GM12878 (cell line): ENCODE measurements at regions not wholly inside any gene's neighbourhood (a gene's known extent, or its start where the extent isn't known, plus 50 kb on each side); places are given as distances from the start of the nearest gene placed in this dataset.

Experiments used
- ATAC-seq: fragments of 200-7000 bp; cut with Tn5 transposase; 3 replicates; pipeline ENCODE4 v1.9.1; 2020; ENCODE audit warnings: mild to moderate bottlenecking, moderate library complexity
- BruUV-seq: library from RNA; stranded (reverse); fragments of 400-500 nt; replicated peaks from 2 replicates; lab custom pipeline; 2021; lab: Mats Ljungman, UMichigan
- CTCF ChIA-PET: fragments of 300-600 bp; sonication (Branson Sonifier 250); formaldehyde crosslinking; extraction: SDS; loops from one replicate; lab custom pipeline; 2021; ENCODE audit warnings: inconsistent platforms; lab: Yijun Ruan, JAX
- POLR2A ChIA-PET: fragments of 350-600 bp; formaldehyde crosslinking; extraction: SDS; loops from one replicate; lab custom pipeline; 2021; ENCODE audit warnings: inconsistent platforms; lab: Charles Lee
- RAD21 ChIA-PET: fragments of 300-600 bp; sonication (Branson Sonifier 250); formaldehyde crosslinking; loops from one replicate; lab custom pipeline; 2023; ENCODE audit warnings: antibody characterized with exemption; ENCODE audit not compliant: unreplicated experiment; lab: Charles Lee
- SMC1A ChIA-PET: fragments of 300-600 bp; sonication (Branson Sonifier 250); formaldehyde crosslinking; loops from one replicate; lab custom pipeline; 2023; ENCODE audit not compliant: unreplicated experiment, uncharacterized antibody; lab: Charles Lee
- DNase-seq: peaks from one replicate; pipeline ENCODE4 v3.0.0-alpha.2; 2011; ENCODE audit warnings: low read depth, low spot score
- FAIRE-seq: peaks from 3 replicates; lab custom pipeline; 2011; peaks lifted over from hg19 to GRCh38; lab: Jason Lieb, UNC
- H2AFZ ChIP-seq: 2 replicates; pipeline ENCODE4 v1.6.0; 2011; ENCODE audit warnings: low read depth, low read length, control low read depth; ENCODE audit not compliant: control insufficient read depth
- H3K27ac ChIP-seq: 2 replicates; pipeline ENCODE4 v1.5.1; 2011; ENCODE audit warnings: control low read depth; ENCODE audit not compliant: control insufficient read depth, insufficient read depth
- H3K27me3 ChIP-seq, 2 experiments: replicated peaks in 1 of 2; 2 replicates each; pipeline versions ENCODE4 v1.6.0 to v1.6.1; 2011; ENCODE audit warnings: low read length in 1 of 2; ENCODE audit not compliant: control insufficient read depth in 2 of 2, insufficient read depth in 2 of 2
- H3K36me3 ChIP-seq, 2 experiments: 2 replicates each; pipeline ENCODE4 v1.5.1; 2011; ENCODE audit warnings: low read length in 1 of 2; ENCODE audit not compliant: control insufficient read depth in 2 of 2, insufficient read depth in 2 of 2
- H3K4me1 ChIP-seq: 2 replicates; pipeline ENCODE4 v1.6.1; 2011; ENCODE audit warnings: mild to moderate bottlenecking, low read length, moderate library complexity, mixed read lengths; ENCODE audit not compliant: control insufficient read depth, insufficient read depth
- H3K4me2 ChIP-seq: 2 replicates; pipeline ENCODE4 v1.6.0; 2011; ENCODE audit warnings: control low read depth; ENCODE audit not compliant: control insufficient read depth, insufficient read depth
- H3K4me3 ChIP-seq: fragments of 200-600 bp; sonication (generic); 2 replicates; pipeline ENCODE4 v1.5.1; 2016
- H3K79me2 ChIP-seq: 2 replicates; pipeline ENCODE4 v1.6.0; 2011; ENCODE audit warnings: low read length; ENCODE audit not compliant: control insufficient read depth, insufficient read depth
- H3K9ac ChIP-seq: 2 replicates; pipeline ENCODE4 v1.8.0; 2011; ENCODE audit warnings: low read length, control low read depth, mixed read lengths; ENCODE audit not compliant: control insufficient read depth, insufficient read depth
- H3K9me3 ChIP-seq: replicated peaks from 3 replicates; pipeline ENCODE4 v1.5.1; 2011; ENCODE audit warnings: mild to moderate bottlenecking, low read length; ENCODE audit not compliant: control insufficient read depth, insufficient read depth
- H4K20me1 ChIP-seq: 2 replicates; pipeline ENCODE4 v1.6.0; 2011; ENCODE audit not compliant: control insufficient read depth, insufficient read depth
- FOXK2 ChIP-seq: fragments of 450-650 bp; IDR thresholded peaks from 2 replicates; pipeline ENCODE4 v1.6.1; 2017; ENCODE audit warnings: mild to moderate bottlenecking, moderate library complexity
- PML ChIP-seq: IDR thresholded peaks from 2 replicates; pipeline ENCODE4 v1.6.1; 2012; ENCODE audit warnings: low read length, inconsistent platforms
- WGBS: methylation state at CpG from one replicate; pipeline ENCODE4 v1.1.6; 2016; ENCODE audit warnings: low lambda C conversion rate; ENCODE audit not compliant: insufficient replicate concordance, insufficient coverage; ENCODE audit errors: missing lambda C conversion rate; 5-methylcytosine and 5-hydroxymethylcytosine counted together
- in situ Hi-C: fragments of 300-500 bp; cut with MboI; formaldehyde crosslinking; loops from 9 replicates; pipeline ENCODE4 v1.14.3; 2018; ENCODE audit warnings: mixed read lengths
- intact Hi-C: fragments of 100-400 bp; cut with micrococcal nuclease; formaldehyde crosslinking; loops from one replicate; pipeline ENCODE4 v1.14.2; 2022; ENCODE audit not compliant: unreplicated experiment
- TF ChIP-seq, protein P1 (sequence below): fragments of 450-650 bp; conservative IDR thresholded peaks from 2 replicates; pipeline ENCODE4 v1.6.1; 2017; ENCODE audit warnings: mild to moderate bottlenecking, moderate library complexity

DNA sequence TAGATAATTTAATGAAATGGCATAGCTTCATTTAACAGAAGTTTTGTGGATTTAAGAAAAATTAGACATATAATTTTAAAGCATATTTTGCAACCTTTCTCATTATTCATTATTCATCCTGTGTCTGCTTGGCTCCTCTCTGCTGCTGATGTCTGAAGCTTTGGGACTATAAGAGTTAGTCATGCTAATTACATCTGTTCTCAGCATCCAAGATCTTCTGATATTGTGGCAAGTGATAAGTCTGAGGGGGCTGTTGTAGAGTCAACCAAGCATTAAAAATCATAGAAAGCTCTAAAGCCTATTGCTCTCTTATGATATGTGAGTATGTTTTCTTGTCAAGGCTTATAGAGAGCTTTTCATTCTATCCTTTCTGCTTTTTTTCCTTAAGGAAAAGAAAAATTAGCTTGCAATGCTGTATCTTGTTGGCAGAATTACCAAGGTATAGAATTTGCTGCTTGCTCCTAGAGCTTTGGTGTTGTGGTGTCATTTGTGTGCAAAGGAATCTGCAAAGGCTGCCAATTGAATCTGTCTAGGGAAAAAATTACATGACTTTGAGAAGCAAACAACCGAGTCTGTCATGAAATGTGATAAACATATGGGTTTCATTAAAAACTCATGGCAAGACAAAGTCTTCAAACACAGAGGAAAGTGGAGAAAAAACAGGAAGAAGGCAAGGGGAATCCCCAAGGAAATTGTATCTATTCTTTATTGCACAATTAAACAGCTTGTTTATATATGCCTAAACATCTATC is 156.1 kb upstream of the DAB2 start (continued):
- no peak for TF ChIP-seq FOXK2
- TF ChIP-seq, all 136 proteins: peak for 0

DNA sequence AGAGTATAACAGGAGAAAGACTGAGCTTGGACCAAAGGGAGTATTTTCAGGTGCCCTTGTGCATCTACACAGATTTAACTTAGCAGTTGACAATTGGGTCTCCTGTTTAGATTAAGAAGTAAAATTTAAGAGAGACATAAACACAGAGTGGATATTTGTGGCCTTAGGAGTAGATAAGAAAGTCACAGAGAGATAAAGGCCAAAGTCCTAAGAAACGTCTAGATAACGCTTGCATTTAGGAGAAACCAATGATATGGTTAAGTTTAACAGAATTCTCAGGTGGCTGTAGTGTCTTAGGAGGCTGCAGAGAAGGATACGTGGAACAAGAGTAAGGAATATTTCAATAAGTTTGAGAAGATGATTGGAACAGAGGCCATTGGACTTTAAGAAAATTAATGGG is 155.0 kb upstream of the DAB2 start:
- Histone ChIP-seq H3K4me3 (no peak overlapping the region), H2AFZ (no peak overlapping the region), H3K9me3 (no peaks in the 10 kb centered on the region), H3K79me2 (no peaks in the 10 kb centered on the region), H3K4me2 (no peak overlapping the region), H3K27ac (no peak overlapping the region), H3K36me3 (no peaks in the 10 kb centered on the region), H3K4me1 (no peaks in the 10 kb centered on the region), H3K9ac (no peak overlapping the region), H4K20me1 (no peaks in the 10 kb centered on the region), H3K27me3 (0 out of 4 replicates have a peak, but pooled peaks cover 0 to 2% of the 10 kb centered on the region in 2 experiments)
- DNase-seq, result no peak
- 69% methylated on average over 3 of the region's 3 CpGs for WGBS
- no TSS peak for BruUV-seq
- ChIA-PET CTCF (interaction anchor here (0.7 to 2.5 kb wide), 8 partner anchors 8 to 1103 kb away, joined by 3 to 8 read pairs (median 4); no protein-coding TSS in a partner anchor), RAD21 (interaction anchor here (1.5 kb wide), 1 partner anchor 9 kb away, joined by 3 read pairs; no protein-coding TSS in a partner anchor), POLR2A (no interaction called here), SMC1A (interaction anchor here (0.6 to 1.3 kb wide), 4 partner anchors 9 to 333 kb away, joined by 3 to 4 read pairs (median 3); no protein-coding TSS in a partner anchor)
- no peak for ATAC-seq
- in situ Hi-C loops (loop anchor here (10.0 to 25.0 kb wide), 2 partner anchors 365 to 1108 kb away; partner anchors contain the start of gene PTGER4), intact Hi-C loops (loop anchor here (5.0 kb wide), 3 partner anchors 368 to 1158 kb away; no protein-coding TSS in a partner anchor)
- TF ChIP-seq, protein P1, sequence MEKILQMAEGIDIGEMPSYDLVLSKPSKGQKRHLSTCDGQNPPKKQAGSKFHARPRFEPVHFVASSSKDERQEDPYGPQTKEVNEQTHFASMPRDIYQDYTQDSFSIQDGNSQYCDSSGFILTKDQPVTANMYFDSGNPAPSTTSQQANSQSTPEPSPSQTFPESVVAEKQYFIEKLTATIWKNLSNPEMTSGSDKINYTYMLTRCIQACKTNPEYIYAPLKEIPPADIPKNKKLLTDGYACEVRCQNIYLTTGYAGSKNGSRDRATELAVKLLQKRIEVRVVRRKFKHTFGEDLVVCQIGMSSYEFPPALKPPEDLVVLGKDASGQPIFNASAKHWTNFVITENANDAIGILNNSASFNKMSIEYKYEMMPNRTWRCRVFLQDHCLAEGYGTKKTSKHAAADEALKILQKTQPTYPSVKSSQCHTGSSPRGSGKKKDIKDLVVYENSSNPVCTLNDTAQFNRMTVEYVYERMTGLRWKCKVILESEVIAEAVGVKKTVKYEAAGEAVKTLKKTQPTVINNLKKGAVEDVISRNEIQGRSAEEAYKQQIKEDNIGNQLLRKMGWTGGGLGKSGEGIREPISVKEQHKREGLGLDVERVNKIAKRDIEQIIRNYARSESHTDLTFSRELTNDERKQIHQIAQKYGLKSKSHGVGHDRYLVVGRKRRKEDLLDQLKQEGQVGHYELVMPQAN, result no peak
- TF ChIP-seq PML, result no peak
- no peak for FAIRE-seq
